ENCODE measurements at regions not wholly inside any gene's neighbourhood (a gene's known extent, or its start where the extent isn't known, plus 50 kb on each side); places are given as distances from the start of the nearest gene placed in this dataset.

GRCh38 chr2:38448692-38449410, 71.8 kb upstream of the ATL2 start:
- no peak for DNase-seq

GRCh38 chr2:38446906-38447561, 70.0 kb upstream of the ATL2 start:
- no peak for DNase-seq

- no peak for DNase-seq
Observed at GRCh38 chr2:38446418-38446817, 69.3 kb upstream of the ATL2 start.

- peak; percentile 34 for DNase-seq
Observed at GRCh38 chr2:38444247-38444646, 67.2 kb upstream of the ATL2 start.

GRCh38 chr2:38442643-38443541, 65.8 kb upstream of the ATL2 start:
- no peak for DNase-seq

GRCh38 chr2:38441346-38441745, 64.3 kb upstream of the ATL2 start:
- no peak for DNase-seq

- no peak for DNase-seq
Observed at GRCh38 chr2:38440655-38441054, 63.6 kb upstream of the ATL2 start.

- DNase-seq, result no peak
Observed at GRCh38 chr2:38439863-38440262, 62.8 kb upstream of the ATL2 start.

GRCh38 chr2:38438883-38439612, 62.0 kb upstream of the ATL2 start:
- no peak for DNase-seq

- no peak for DNase-seq
Observed at GRCh38 chr2:38438133-38438882, 61.2 kb upstream of the ATL2 start.

- no peak for DNase-seq
Observed at GRCh38 chr2:38436227-38436664, 59.2 kb upstream of the ATL2 start.

GRCh38 chr2:38435775-38436174, 58.7 kb upstream of the ATL2 start:
- DNase-seq, result no peak

- no peak for DNase-seq
Observed at GRCh38 chr2:38434595-38434994, 57.5 kb upstream of the ATL2 start.

- no peak for DNase-seq
Observed at GRCh38 chr2:38433607-38433975, 56.5 kb upstream of the ATL2 start.

GRCh38 chr2:38432820-38433606, 55.9 kb upstream of the ATL2 start:
- DNase-seq, result no peak

- DNase-seq, result no peak
Observed at GRCh38 chr2:38430597-38431207, 53.6 kb upstream of the ATL2 start.

GRCh38 chr2:38430196-38430595, 53.1 kb upstream of the ATL2 start:
- no peak for DNase-seq

GRCh38 chr2:38427936-38428335, 50.9 kb upstream of the ATL2 start:
- no peak for DNase-seq

GRCh38 chr2:38427054-38427453, 50.0 kb upstream of the ATL2 start:
- no peak for DNase-seq
